ENCODE measurements at regions not wholly inside any gene's neighbourhood (a gene's known extent, or its start where the extent isn't known, plus 50 kb on each side); places are given as distances from the start of the nearest gene placed in this dataset.

DNA sequence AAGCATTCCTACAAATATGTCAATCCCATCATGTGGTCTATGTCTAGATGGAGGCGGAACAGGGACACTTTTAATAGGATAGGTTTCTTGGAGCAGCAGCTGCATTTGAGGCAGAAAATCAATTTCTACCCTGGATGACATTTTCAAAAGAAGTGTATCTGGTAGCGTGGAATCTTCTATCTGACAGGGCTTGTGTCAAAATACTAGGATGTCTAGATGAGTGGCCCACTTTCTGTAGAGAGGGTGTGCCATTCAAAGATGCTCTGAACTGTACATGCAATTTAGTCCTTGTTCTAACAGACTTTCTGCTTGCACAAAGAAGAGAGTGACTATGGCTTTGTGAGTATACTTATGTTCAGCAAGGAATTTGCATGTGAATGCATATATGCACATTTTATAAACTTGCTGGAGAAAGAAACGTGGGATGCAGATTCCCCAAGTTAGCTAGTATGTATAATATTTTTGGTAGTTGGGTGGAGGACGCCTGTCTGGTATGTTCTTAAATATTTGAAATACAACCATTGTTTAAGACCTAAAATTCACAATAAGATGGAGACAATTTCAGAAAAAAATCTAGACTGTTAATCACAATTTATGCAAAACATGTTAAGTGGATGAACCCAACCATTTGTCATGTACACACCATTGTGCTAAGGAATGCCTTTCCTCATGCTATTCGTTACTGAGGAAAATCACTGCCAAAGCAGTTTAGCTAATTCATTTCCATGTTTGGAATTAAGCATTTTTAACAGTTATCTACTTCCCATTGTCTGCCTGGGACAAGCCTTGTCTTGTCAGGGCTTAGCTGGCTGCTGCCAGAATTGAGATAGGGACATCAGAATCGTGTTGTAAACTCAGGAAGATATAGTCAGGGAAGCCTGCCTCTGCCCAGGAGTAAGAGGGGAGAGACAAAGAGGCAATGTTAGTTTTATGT, 129.1 kb upstream of the MEF2C start:
- TF ChIP-seq RARB (CRISPR knock-in tag; IDR thresholded peaks at IDR 0.05), result no peak
- TF ChIP-seq, protein P1, sequence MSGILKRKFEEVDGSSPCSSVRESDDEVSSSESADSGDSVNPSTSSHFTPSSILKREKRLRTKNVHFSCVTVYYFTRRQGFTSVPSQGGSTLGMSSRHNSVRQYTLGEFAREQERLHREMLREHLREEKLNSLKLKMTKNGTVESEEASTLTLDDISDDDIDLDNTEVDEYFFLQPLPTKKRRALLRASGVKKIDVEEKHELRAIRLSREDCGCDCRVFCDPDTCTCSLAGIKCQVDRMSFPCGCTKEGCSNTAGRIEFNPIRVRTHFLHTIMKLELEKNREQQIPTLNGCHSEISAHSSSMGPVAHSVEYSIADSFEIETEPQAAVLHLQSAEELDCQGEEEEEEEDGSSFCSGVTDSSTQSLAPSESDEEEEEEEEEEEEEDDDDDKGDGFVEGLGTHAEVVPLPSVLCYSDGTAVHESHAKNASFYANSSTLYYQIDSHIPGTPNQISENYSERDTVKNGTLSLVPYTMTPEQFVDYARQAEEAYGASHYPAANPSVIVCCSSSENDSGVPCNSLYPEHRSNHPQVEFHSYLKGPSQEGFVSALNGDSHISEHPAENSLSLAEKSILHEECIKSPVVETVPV (CRISPR knock-in tag; IDR thresholded peaks at IDR 0.05), result no peak
- no peak for TF ChIP-seq OSR1 (CRISPR knock-in tag; IDR thresholded peaks at IDR 0.05)
- no peak for TF ChIP-seq CSDC2 (CRISPR knock-in tag; IDR thresholded peaks at IDR 0.05)
- TF ChIP-seq ZFP3 (CRISPR knock-in tag; IDR thresholded peaks at IDR 0.05), result no peak
- no peak for TF ChIP-seq ZC3H10 (CRISPR knock-in tag; IDR thresholded peaks at IDR 0.05)
- no peak for TF ChIP-seq PPARA (CRISPR knock-in tag; IDR thresholded peaks at IDR 0.05; ENCODE audit: borderline replicate concordance)
- no peak for TF ChIP-seq ZNF70 (CRISPR knock-in tag; IDR thresholded peaks at IDR 0.05)
- TF ChIP-seq TOX (CRISPR knock-in tag; IDR thresholded peaks at IDR 0.05; ENCODE audit: borderline replicate concordance), result no peak
- TF ChIP-seq SNAI2 (CRISPR knock-in tag; IDR thresholded peaks at IDR 0.05), result no peak
- TF ChIP-seq ZNF8 (CRISPR knock-in tag; IDR thresholded peaks at IDR 0.05), result no peak
- no peak for TF ChIP-seq GLIS3 (CRISPR knock-in tag; IDR thresholded peaks at IDR 0.05)
- TF ChIP-seq, protein P2, sequence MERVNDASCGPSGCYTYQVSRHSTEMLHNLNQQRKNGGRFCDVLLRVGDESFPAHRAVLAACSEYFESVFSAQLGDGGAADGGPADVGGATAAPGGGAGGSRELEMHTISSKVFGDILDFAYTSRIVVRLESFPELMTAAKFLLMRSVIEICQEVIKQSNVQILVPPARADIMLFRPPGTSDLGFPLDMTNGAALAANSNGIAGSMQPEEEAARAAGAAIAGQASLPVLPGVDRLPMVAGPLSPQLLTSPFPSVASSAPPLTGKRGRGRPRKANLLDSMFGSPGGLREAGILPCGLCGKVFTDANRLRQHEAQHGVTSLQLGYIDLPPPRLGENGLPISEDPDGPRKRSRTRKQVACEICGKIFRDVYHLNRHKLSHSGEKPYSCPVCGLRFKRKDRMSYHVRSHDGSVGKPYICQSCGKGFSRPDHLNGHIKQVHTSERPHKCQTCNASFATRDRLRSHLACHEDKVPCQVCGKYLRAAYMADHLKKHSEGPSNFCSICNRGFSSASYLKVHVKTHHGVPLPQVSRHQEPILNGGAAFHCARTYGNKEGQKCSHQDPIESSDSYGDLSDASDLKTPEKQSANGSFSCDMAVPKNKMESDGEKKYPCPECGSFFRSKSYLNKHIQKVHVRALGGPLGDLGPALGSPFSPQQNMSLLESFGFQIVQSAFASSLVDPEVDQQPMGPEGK (CRISPR knock-in tag; IDR thresholded peaks at IDR 0.05; ENCODE audit: borderline replicate concordance), result no peak
- TF ChIP-seq, protein P3, sequence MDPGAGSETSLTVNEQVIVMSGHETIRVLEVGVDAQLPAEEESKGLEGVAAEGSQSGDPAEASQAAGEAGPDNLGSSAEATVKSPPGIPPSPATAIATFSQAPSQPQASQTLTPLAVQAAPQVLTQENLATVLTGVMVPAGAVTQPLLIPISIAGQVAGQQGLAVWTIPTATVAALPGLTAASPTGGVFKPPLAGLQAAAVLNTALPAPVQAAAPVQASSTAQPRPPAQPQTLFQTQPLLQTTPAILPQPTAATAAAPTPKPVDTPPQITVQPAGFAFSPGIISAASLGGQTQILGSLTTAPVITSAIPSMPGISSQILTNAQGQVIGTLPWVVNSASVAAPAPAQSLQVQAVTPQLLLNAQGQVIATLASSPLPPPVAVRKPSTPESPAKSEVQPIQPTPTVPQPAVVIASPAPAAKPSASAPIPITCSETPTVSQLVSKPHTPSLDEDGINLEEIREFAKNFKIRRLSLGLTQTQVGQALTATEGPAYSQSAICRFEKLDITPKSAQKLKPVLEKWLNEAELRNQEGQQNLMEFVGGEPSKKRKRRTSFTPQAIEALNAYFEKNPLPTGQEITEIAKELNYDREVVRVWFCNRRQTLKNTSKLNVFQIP (CRISPR knock-in tag; IDR thresholded peaks at IDR 0.05; ENCODE audit: borderline replicate concordance, low read depth), result no peak
- TF ChIP-seq ZNF565 (CRISPR knock-in tag; conservative IDR thresholded peaks at IDR 0.05; ENCODE audit: low read depth), result no peak
- TF ChIP-seq ISL1 (CRISPR knock-in tag; IDR thresholded peaks at IDR 0.05), result no peak
- no peak for ATAC-seq

DNA sequence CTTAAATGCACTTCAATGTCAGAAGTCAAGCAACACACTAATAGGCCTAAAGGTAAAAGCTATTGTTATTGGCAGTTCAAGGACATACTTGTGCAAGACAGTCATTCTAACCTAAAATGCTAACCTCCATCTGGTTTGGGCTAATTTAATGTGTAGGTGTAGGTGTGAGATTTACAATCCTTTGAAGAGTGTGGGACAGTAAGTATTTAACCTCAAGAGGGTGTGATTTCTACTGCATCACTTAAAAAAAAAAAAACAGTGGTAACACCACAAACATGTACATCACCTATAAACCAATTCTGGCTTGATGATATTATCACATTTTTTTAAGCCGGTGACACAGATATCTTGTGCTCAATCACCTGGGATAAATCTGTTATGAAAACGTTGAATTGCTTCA, 127.5 kb upstream of the MEF2C start:
- no peak for ATAC-seq
- TF ChIP-seq, protein P4, sequence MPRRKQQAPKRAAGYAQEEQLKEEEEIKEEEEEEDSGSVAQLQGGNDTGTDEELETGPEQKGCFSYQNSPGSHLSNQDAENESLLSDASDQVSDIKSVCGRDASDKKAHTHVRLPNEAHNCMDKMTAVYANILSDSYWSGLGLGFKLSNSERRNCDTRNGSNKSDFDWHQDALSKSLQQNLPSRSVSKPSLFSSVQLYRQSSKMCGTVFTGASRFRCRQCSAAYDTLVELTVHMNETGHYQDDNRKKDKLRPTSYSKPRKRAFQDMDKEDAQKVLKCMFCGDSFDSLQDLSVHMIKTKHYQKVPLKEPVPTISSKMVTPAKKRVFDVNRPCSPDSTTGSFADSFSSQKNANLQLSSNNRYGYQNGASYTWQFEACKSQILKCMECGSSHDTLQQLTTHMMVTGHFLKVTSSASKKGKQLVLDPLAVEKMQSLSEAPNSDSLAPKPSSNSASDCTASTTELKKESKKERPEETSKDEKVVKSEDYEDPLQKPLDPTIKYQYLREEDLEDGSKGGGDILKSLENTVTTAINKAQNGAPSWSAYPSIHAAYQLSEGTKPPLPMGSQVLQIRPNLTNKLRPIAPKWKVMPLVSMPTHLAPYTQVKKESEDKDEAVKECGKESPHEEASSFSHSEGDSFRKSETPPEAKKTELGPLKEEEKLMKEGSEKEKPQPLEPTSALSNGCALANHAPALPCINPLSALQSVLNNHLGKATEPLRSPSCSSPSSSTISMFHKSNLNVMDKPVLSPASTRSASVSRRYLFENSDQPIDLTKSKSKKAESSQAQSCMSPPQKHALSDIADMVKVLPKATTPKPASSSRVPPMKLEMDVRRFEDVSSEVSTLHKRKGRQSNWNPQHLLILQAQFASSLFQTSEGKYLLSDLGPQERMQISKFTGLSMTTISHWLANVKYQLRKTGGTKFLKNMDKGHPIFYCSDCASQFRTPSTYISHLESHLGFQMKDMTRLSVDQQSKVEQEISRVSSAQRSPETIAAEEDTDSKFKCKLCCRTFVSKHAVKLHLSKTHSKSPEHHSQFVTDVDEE (CRISPR knock-in tag; IDR thresholded peaks at IDR 0.05), result no peak
- TF ChIP-seq ZFP3 (CRISPR knock-in tag; IDR thresholded peaks at IDR 0.05) (no peak), ZC3H10 (CRISPR knock-in tag; IDR thresholded peaks at IDR 0.05) (no peak), OSR1 (CRISPR knock-in tag; IDR thresholded peaks at IDR 0.05) (no peak), ESRRG (CRISPR knock-in tag; IDR thresholded peaks at IDR 0.05) (no peak), ZNF70 (CRISPR knock-in tag; IDR thresholded peaks at IDR 0.05) (no peak), ARNTL (CRISPR knock-in tag; IDR thresholded peaks at IDR 0.05; ENCODE audit: borderline replicate concordance, low read depth) (no peak), ZNF8 (CRISPR knock-in tag; IDR thresholded peaks at IDR 0.05) (no peak), CSDC2 (CRISPR knock-in tag; IDR thresholded peaks at IDR 0.05) (no peak), ISL1 (CRISPR knock-in tag; IDR thresholded peaks at IDR 0.05) (no peak), TOX (CRISPR knock-in tag; IDR thresholded peaks at IDR 0.05; ENCODE audit: borderline replicate concordance) (no peak)
- TF ChIP-seq, protein P3 (CRISPR knock-in tag; IDR thresholded peaks at IDR 0.05; ENCODE audit: borderline replicate concordance, low read depth), result no peak
